ENCODE measurements at regions not wholly inside any gene's neighbourhood (a gene's known extent, or its start where the extent isn't known, plus 50 kb on each side); places are given as distances from the start of the nearest gene placed in this dataset.

DNA sequence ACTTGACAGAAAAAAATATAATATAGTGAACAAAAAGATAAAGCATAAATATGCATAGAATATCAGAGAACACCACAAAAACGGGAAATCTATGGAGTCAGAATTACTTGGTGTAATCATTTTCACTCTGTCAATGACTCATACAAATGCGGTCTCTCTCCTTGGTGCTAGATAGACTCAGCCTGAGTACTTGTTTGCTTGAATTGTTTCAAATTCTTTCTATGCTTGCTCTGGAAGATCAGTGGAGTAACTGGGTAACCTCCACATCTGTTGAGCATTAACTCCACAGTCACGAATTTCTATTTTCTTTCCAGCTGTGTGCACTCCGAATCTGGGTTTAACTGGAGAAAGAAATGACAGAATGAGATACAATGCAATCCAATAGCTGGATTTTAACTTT is 760.4 kb downstream of the ZPLD1 start:
- TF ChIP-seq SPI1 (IDR thresholded peaks at IDR 0.05; ENCODE audit: borderline replicate concordance, low read depth) (no peak), REST (IDR thresholded peaks at IDR 0.05; ENCODE audit: insufficient replicate concordance, low read depth) (no peak), POLR2AphosphoS5 (IDR thresholded peaks at IDR 0.05; ENCODE audit: low read depth) (no peak), GABPA (IDR thresholded peaks at IDR 0.05; ENCODE audit: low read depth) (no peak)
- TF ChIP-seq, protein P1, sequence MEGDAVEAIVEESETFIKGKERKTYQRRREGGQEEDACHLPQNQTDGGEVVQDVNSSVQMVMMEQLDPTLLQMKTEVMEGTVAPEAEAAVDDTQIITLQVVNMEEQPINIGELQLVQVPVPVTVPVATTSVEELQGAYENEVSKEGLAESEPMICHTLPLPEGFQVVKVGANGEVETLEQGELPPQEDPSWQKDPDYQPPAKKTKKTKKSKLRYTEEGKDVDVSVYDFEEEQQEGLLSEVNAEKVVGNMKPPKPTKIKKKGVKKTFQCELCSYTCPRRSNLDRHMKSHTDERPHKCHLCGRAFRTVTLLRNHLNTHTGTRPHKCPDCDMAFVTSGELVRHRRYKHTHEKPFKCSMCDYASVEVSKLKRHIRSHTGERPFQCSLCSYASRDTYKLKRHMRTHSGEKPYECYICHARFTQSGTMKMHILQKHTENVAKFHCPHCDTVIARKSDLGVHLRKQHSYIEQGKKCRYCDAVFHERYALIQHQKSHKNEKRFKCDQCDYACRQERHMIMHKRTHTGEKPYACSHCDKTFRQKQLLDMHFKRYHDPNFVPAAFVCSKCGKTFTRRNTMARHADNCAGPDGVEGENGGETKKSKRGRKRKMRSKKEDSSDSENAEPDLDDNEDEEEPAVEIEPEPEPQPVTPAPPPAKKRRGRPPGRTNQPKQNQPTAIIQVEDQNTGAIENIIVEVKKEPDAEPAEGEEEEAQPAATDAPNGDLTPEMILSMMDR (IDR thresholded peaks at IDR 0.05; ENCODE audit: insufficient read depth, low read length), result no peak
- H3K4me3 ChIP-seq (replicated peaks; ENCODE audit: insufficient read depth, low read length), result no peak overlapping the region
- no peak for DNase-seq (ENCODE audit: low read depth in 1 of 2, low spot score in 1 of 2)
- H3K27me3 ChIP-seq (ENCODE audit: insufficient read depth, poor library complexity, severe bottlenecking), result no peaks in the 10 kb centered on the region
- no peak overlapping the region for H3K27ac ChIP-seq (replicated peaks)

DNA sequence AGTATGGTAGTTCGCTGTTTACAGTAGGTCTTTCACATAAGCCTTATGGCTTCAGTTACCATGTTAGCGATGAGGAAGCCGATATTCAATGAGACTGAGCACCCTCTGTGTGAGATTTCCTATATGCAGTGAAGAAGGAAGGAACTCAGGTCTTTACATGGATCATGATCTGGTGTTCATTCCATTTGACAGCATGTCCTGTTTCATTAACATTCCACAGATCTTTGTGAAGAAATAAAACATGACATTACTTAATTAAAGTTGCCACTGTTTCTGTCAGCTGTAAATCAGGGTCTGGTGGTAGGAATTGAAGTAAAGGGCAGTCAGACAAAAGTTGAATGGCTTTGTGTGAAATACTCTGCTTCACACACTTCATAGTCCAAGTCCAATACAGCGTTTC is 768.6 kb downstream of the ZPLD1 start:
- Histone ChIP-seq H3K27ac (replicated peaks) (no peak overlapping the region), H3K27me3 (ENCODE audit: insufficient read depth, poor library complexity, severe bottlenecking) (no peaks in the 10 kb centered on the region), H3K4me3 (replicated peaks; ENCODE audit: insufficient read depth, low read length) (no peak overlapping the region)
- TF ChIP-seq REST (IDR thresholded peaks at IDR 0.05; ENCODE audit: insufficient replicate concordance, low read depth) (no peak), SPI1 (IDR thresholded peaks at IDR 0.05; ENCODE audit: borderline replicate concordance, low read depth) (no peak), POLR2AphosphoS5 (IDR thresholded peaks at IDR 0.05; ENCODE audit: low read depth) (no peak), GABPA (IDR thresholded peaks at IDR 0.05; ENCODE audit: low read depth) (no peak)
- TF ChIP-seq, protein P1 (IDR thresholded peaks at IDR 0.05; ENCODE audit: insufficient read depth, low read length), result no peak
- no peak for DNase-seq (ENCODE audit: low read depth in 1 of 2, low spot score in 1 of 2)

GRCh38 chr3:103210583-103210982 is 775.8 kb downstream of the ZPLD1 start:
- Histone ChIP-seq H3K27me3 (ENCODE audit: insufficient read depth, poor library complexity, severe bottlenecking) (no peaks in the 10 kb centered on the region), H3K27ac (replicated peaks) (no peak overlapping the region), H3K4me3 (replicated peaks; ENCODE audit: insufficient read depth, low read length) (no peak overlapping the region)
- TF ChIP-seq GABPA (IDR thresholded peaks at IDR 0.05; ENCODE audit: low read depth) (no peak), REST (IDR thresholded peaks at IDR 0.05; ENCODE audit: insufficient replicate concordance, low read depth) (no peak), SPI1 (IDR thresholded peaks at IDR 0.05; ENCODE audit: borderline replicate concordance, low read depth) (no peak), POLR2AphosphoS5 (IDR thresholded peaks at IDR 0.05; ENCODE audit: low read depth) (no peak)
- TF ChIP-seq, protein P1 (IDR thresholded peaks at IDR 0.05; ENCODE audit: insufficient read depth, low read length), result no peak
- DNase-seq (ENCODE audit: low read depth in 1 of 2, low spot score in 1 of 2), result no peak

Measured in HL-60 (cell line).